HCT116 (cell line): ENCODE measurements at regions not wholly inside any gene's neighbourhood (a gene's known extent, or its start where the extent isn't known, plus 50 kb on each side); places are given as distances from the start of the nearest gene placed in this dataset.

Source experiments
- ATAC-seq: fragments of 200-7000 bp; cut with Tn5 transposase; 2 replicates; pipeline ENCODE4 v1.9.1; 2020; ENCODE audit warnings: mild to moderate bottlenecking, moderate library complexity
- BruUV-seq: library from RNA; stranded (reverse); fragments of 400-500 nt; replicated peaks from 2 replicates; lab custom pipeline; 2021; lab: Mats Ljungman, UMichigan
- CTCF ChIA-PET: fragments of 300-600 bp; sonication (Branson Sonifier 250); formaldehyde crosslinking; loops from one replicate; lab custom pipeline; 2021; ENCODE audit warnings: antibody characterized with exemption; lab: Charles Lee
- POLR2A ChIA-PET: fragments of 300-600, 350-600 bp; sonication (Branson Sonifier 250); formaldehyde crosslinking; loops from one replicate; lab custom pipeline; 2021; ENCODE audit warnings: antibody characterized with exemption; lab: Charles Lee
- RAD21 ChIA-PET, 2 experiments: fragments of 300-600 bp; sonication (Branson Sonifier 250); formaldehyde crosslinking; loops; one replicate each; lab custom pipeline; 2023; ENCODE audit warnings: low total read pairs in 2 of 2; ENCODE audit not compliant: uncharacterized antibody in 2 of 2, unreplicated experiment in 2 of 2, low non-redundant PET in 1 of 2; lab: Charles Lee
- DNase-seq: peaks from one replicate; pipeline ENCODE4 v3.0.0-alpha.2; 2010; ENCODE audit warnings: low read depth, low spot score
- H2AFZ ChIP-seq: fragments of 200-600 bp; shearing (Covaris generic), sonication (generic); 2 replicates; pipeline ENCODE4 v1.6.1; 2017; ENCODE audit warnings: low read depth, mixed run types, mixed read lengths, antibody characterized with exemption, low read length; ENCODE audit not compliant: poor library complexity, severe bottlenecking
- H3K27ac ChIP-seq: 2 replicates; pipeline ENCODE4 v1.5.1; 2012; ENCODE audit warnings: low read depth, low read length
- H3K27me3 ChIP-seq: fragments of 200-600 bp; sonication (generic); 2 replicates; pipeline ENCODE4 v1.6.1; 2016; ENCODE audit warnings: mixed run types, low read length, mixed read lengths; ENCODE audit not compliant: insufficient read depth
- H3K36me3 ChIP-seq, 2 experiments: fragments of 200-500 bp in 1 of 2; fragments of 200-600 bp in 1 of 2; sonication (Bioruptor generic) in 1 of 2; sonication (generic) in 1 of 2; 2 replicates each; pipeline versions ENCODE4 v1.5.1 to v1.6.1; 2014 to 2016; ENCODE audit warnings: low read length in 2 of 2, inconsistent platforms in 1 of 2, mixed read lengths in 1 of 2, mixed run types in 1 of 2; ENCODE audit not compliant: insufficient read depth in 2 of 2, control insufficient read depth in 1 of 2
- H3K4me1 ChIP-seq, 2 experiments: fragments of 200-600 bp in 1 of 2; sonication (generic) in 1 of 2; 2 replicates each; pipeline versions ENCODE4 v1.5.1 to v1.6.1; 2012 to 2017; ENCODE audit warnings: low read length in 2 of 2, inconsistent platforms in 1 of 2, mild to moderate bottlenecking in 1 of 2, mixed read lengths in 1 of 2, mixed run types in 1 of 2, moderate library complexity in 1 of 2; ENCODE audit not compliant: insufficient read depth in 2 of 2, control insufficient read depth in 1 of 2
- H3K4me2 ChIP-seq: fragments of 200-600 bp; sonication (generic); 2 replicates; pipeline ENCODE4 v1.6.1; 2017; ENCODE audit warnings: mixed run types, low read length, mixed read lengths
- H3K4me3 ChIP-seq, 2 experiments: fragments of 200-600 bp in 1 of 2; sonication (generic) in 1 of 2; replicated peaks in 1 of 2; 2 replicates each; pipeline ENCODE4 v1.5.1; 2011 to 2016; ENCODE audit warnings: low read length in 2 of 2, control low read depth in 1 of 2, low read depth in 1 of 2, mild to moderate bottlenecking in 1 of 2, mixed read lengths in 1 of 2, mixed run types in 1 of 2
- H3K79me2 ChIP-seq: fragments of 200-600 bp; sonication (generic); 2 replicates; pipeline ENCODE4 v1.6.1; 2017; ENCODE audit warnings: mild to moderate bottlenecking, mixed run types, low read length, moderate library complexity, mixed read lengths; ENCODE audit not compliant: insufficient read depth
- H3K9ac ChIP-seq: fragments of 200-600 bp; sonication (generic); 2 replicates; pipeline ENCODE4 v1.6.1; 2016; ENCODE audit warnings: low read length, mixed read lengths
- H3K9me2 ChIP-seq: fragments of 200-600 bp; sonication (generic), shearing (Covaris generic); 2 replicates; pipeline ENCODE4 v1.6.1; 2017; ENCODE audit warnings: mixed run types, mild to moderate bottlenecking, moderate library complexity; ENCODE audit not compliant: insufficient read depth
- H3K9me3 ChIP-seq, 2 experiments: fragments of 200-500 bp in 1 of 2; fragments of 200-600 bp in 1 of 2; sonication (Bioruptor generic) in 1 of 2; sonication (generic) in 1 of 2; 2 replicates each; pipeline ENCODE4 v1.6.1; 2014 to 2017; ENCODE audit warnings: low read length in 2 of 2, mixed read lengths in 2 of 2, inconsistent platforms in 1 of 2, low read depth in 1 of 2, mild to moderate bottlenecking in 1 of 2, mixed run types in 1 of 2, moderate library complexity in 1 of 2; ENCODE audit not compliant: control insufficient read depth in 1 of 2, insufficient read depth in 1 of 2
- H4K20me1 ChIP-seq: fragments of 200-600 bp; sonication (generic), shearing (Covaris generic); 2 replicates; pipeline ENCODE4 v1.6.1; 2017; ENCODE audit warnings: mixed run types, mild to moderate bottlenecking, moderate library complexity; ENCODE audit not compliant: insufficient read depth
- CBX3 ChIP-seq: IDR thresholded peaks from 2 replicates; pipeline ENCODE4 v1.6.1; 2012; ENCODE audit warnings: low read depth
- CTCF ChIP-seq, 3 experiments: fragments of 200-600 bp in 1 of 3; sonication (generic) in 1 of 3; IDR thresholded peaks in 2 of 3; conservative IDR thresholded peaks in 1 of 3; 2 replicates each; pipeline ENCODE4 v1.5.1; 2012 to 2017; ENCODE audit warnings: low read depth in 2 of 3, low read length in 2 of 3, antibody characterized with exemption in 1 of 3, borderline replicate concordance in 1 of 3, control low read depth in 1 of 3, mild to moderate bottlenecking in 1 of 3, mixed read lengths in 1 of 3, mixed run types in 1 of 3, moderate library complexity in 1 of 3; ENCODE audit not compliant: insufficient read depth in 1 of 3
- EZH2 ChIP-seq: fragments of 200-600 bp; sonication (generic); IDR thresholded peaks from 2 replicates; pipeline ENCODE4 v1.6.1; 2017; ENCODE audit warnings: antibody characterized with exemption, mixed run types
- FOSL1 ChIP-seq: IDR thresholded peaks from 2 replicates; pipeline ENCODE4 v1.6.1; 2012; ENCODE audit warnings: low read depth
- JUND ChIP-seq: IDR thresholded peaks from 2 replicates; pipeline ENCODE4 v1.6.1; 2012
- POLR2A ChIP-seq: IDR thresholded peaks from 2 replicates; pipeline ENCODE4 v1.7.0; 2011; ENCODE audit warnings: borderline replicate concordance; ENCODE audit not compliant: insufficient read depth, insufficient read length; ENCODE audit errors: extremely low read depth
- POLR2AphosphoS5 ChIP-seq: IDR thresholded peaks from 2 replicates; pipeline ENCODE4 v1.6.1; 2011; ENCODE audit warnings: mild to moderate bottlenecking, low read depth, low read length, moderate library complexity
- RAD21 ChIP-seq: IDR thresholded peaks from 2 replicates; pipeline ENCODE4 v1.6.1; 2012; ENCODE audit warnings: low read depth, mild to moderate bottlenecking
- SP1 ChIP-seq: IDR thresholded peaks from 2 replicates; pipeline ENCODE4 v1.6.1; 2012; ENCODE audit warnings: low read depth
- SRF ChIP-seq: IDR thresholded peaks from 2 replicates; pipeline ENCODE4 v1.6.1; 2012; ENCODE audit warnings: low read depth
- intact Hi-C: fragments of 100-400 bp; cut with micrococcal nuclease; formaldehyde crosslinking; loops from 2 replicates; pipeline ENCODE4 v1.10.0; 2022
- TF ChIP-seq, protein P1 (sequence below): IDR thresholded peaks from 2 replicates; pipeline ENCODE4 v1.6.1; 2012

- DNase-seq (no peak), ATAC-seq (no peak)
- Histone ChIP-seq H3K4me1 (no peaks in the 10 kb centered on the region), H4K20me1 (no peaks in the 10 kb centered on the region), H3K9ac (no peak overlapping the region), H3K9me3 (no peaks in the 10 kb centered on the region)
- intact Hi-C loops: no loop called here
- RAD21 ChIA-PET: no interaction called here
- no peak for TF ChIP-seq JUND
- TF ChIP-seq SP1: no peak
- no peak for TF ChIP-seq CBX3
- TF ChIP-seq POLR2AphosphoS5: no peak
- no peak for TF ChIP-seq CTCF (IDR thresholded peaks at IDR 0.05 in 2 of 3, conservative IDR thresholded peaks at IDR 0.05 in 1 of 3; ENCODE audit: borderline replicate concordance in 1 of 3, insufficient read depth in 1 of 3, low read depth in 2 of 3, low read length in 2 of 3)
- no peak for TF ChIP-seq POLR2A
- no peak for TF ChIP-seq SRF
- TF ChIP-seq FOSL1: no peak
- no peak for TF ChIP-seq EZH2
- TF ChIP-seq, protein P1, sequence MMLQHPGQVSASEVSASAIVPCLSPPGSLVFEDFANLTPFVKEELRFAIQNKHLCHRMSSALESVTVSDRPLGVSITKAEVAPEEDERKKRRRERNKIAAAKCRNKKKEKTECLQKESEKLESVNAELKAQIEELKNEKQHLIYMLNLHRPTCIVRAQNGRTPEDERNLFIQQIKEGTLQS: no peak
- no peak for TF ChIP-seq RAD21
- TF ChIP-seq, all 23 proteins: peak for 0
- no TSS peak for BruUV-seq
- CTCF ChIA-PET: no interaction called here
- no peak overlapping the region for H3K27ac ChIP-seq
- no peaks in the 10 kb centered on the region for H3K9me2 ChIP-seq
- H3K4me2 ChIP-seq: no peak overlapping the region
- no peaks in the 10 kb centered on the region for H3K79me2 ChIP-seq
- H3K36me3 ChIP-seq: no peaks in the 10 kb centered on the region
- POLR2A ChIA-PET: no interaction called here
- no peak overlapping the region for H3K4me3 ChIP-seq
- no peak overlapping the region for H2AFZ ChIP-seq
- H3K27me3 ChIP-seq: no peaks in the 10 kb centered on the region
Observed at GRCh38 chr13:24615114-24615513, 65.1 kb upstream of the ATP12A start.
